PC-9 (cell line): ENCODE measurements at regions not wholly inside any gene's neighbourhood (a gene's known extent, or its start where the extent isn't known, plus 50 kb on each side); places are given as distances from the start of the nearest gene placed in this dataset.

Source experiments
- BruUV-seq: library from RNA; stranded (reverse); fragments of 400-500 nt; replicated peaks from 2 replicates; lab custom pipeline; 2021; lab: Mats Ljungman, UMichigan
- CTCF ChIA-PET: fragments of 300-600 bp; sonication (Branson Sonifier 250); formaldehyde crosslinking; loops from one replicate; lab custom pipeline; 2022; ENCODE audit warnings: antibody characterized with exemption; lab: Charles Lee
- POLR2A ChIA-PET: fragments of 300-600 bp; sonication (Branson Sonifier 250); formaldehyde crosslinking; loops from one replicate; lab custom pipeline; 2022; ENCODE audit warnings: antibody characterized with exemption; ENCODE audit not compliant: unreplicated experiment; lab: Charles Lee
- DNase-seq, 2 experiments: peaks; one replicate each; pipeline versions ENCODE4 v3.0.0 to v3.0.0-alpha.2; 2015 to 2022; ENCODE audit warnings: mixed read lengths in 1 of 2
- H2AFZ ChIP-seq: fragments of 200-600 bp; sonication (generic); 2 replicates; pipeline ENCODE4 v1.8.1; 2017; ENCODE audit warnings: antibody characterized with exemption
- H3F3A ChIP-seq: fragments of 200-600 bp; sonication (generic); 2 replicates; pipeline ENCODE4 v1.8.1; 2017; ENCODE audit warnings: antibody characterized with exemption, mild to moderate bottlenecking, low read depth; ENCODE audit not compliant: insufficient read depth
- H3K27ac ChIP-seq: fragments of 200-600 bp; sonication (generic); 2 replicates; pipeline ENCODE4 v1.6.1; 2016; ENCODE audit warnings: mixed run types
- H3K27me3 ChIP-seq: fragments of 200-600 bp; sonication (generic); 2 replicates; pipeline ENCODE4 v1.6.1; 2016; ENCODE audit warnings: low read depth, mixed run types; ENCODE audit not compliant: insufficient read depth
- H3K36me3 ChIP-seq: fragments of 200-600 bp; sonication (generic); 2 replicates; pipeline ENCODE4 v1.6.1; 2016; ENCODE audit warnings: low read depth, mixed run types
- H3K4me1 ChIP-seq: fragments of 200-600 bp; sonication (generic); replicated peaks from 2 replicates; pipeline ENCODE4 v1.6.1; 2016; ENCODE audit warnings: mixed run types; ENCODE audit not compliant: insufficient read depth
- H3K4me2 ChIP-seq: fragments of 200-600 bp; sonication (generic); 2 replicates; pipeline ENCODE4 v1.6.1; 2017; ENCODE audit warnings: mixed run types
- H3K4me3 ChIP-seq: fragments of 200-600 bp; sonication (generic); 2 replicates; pipeline ENCODE4 v1.6.1; 2016; ENCODE audit warnings: mixed run types
- H3K79me2 ChIP-seq: fragments of 200-600 bp; sonication (generic); 2 replicates; pipeline ENCODE4 v1.6.1; 2017; ENCODE audit warnings: low read depth, mixed run types
- H3K9me2 ChIP-seq: fragments of 200-600 bp; sonication (generic); 2 replicates; pipeline ENCODE4 v1.8.1; 2017; ENCODE audit warnings: mild to moderate bottlenecking; ENCODE audit not compliant: insufficient read depth
- H3K9me3 ChIP-seq: fragments of 200-600 bp; sonication (generic); 2 replicates; pipeline ENCODE4 v1.8.1; 2016; ENCODE audit warnings: low read depth; ENCODE audit not compliant: insufficient read depth
- H4K20me1 ChIP-seq: fragments of 200-600 bp; sonication (generic); 2 replicates; pipeline ENCODE4 v1.8.1; 2017; ENCODE audit not compliant: insufficient read depth
- EZH2 ChIP-seq: fragments of 200-600 bp; sonication (generic); IDR thresholded peaks from 2 replicates; pipeline ENCODE4 v1.8.0; 2017; ENCODE audit warnings: antibody characterized with exemption, low read depth
- intact Hi-C: fragments of 100-400 bp; cut with micrococcal nuclease; formaldehyde crosslinking; loops from one replicate; pipeline ENCODE4 v1.10.0; 2022; ENCODE audit not compliant: unreplicated experiment
- TF ChIP-seq, protein P1 (sequence below): fragments of 200-600 bp; sonication (generic); conservative IDR thresholded peaks from 2 replicates; pipeline ENCODE4 v1.6.1; 2017; ENCODE audit warnings: mixed run types, antibody characterized with exemption, mild to moderate bottlenecking, moderate library complexity

DNA sequence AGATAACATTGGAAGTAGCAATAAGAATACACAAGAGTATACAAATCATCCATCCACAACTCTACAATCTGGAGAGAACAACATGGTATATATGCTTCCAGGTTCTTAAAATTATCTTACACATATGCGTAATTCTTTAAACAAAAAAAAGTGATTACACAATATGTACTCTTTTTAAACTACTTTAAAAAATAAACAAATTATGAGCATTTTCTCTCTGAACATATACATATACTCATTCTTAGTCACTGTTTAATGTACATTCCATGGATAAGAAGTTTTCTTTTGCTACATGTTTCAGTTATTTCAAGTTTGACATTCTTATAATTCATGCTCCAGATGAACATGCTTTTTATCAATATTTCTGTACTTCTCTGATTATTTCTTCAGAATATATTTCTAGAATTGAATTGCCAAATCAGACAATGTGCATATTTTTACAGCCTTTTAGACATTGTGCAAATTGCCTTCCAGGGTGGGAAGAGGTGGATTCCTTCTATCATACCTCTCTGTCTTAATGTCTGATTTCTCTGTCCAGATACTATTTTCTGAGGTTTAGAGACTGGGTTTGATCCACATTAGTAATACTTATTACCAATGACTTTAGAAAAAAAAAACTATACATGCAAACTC, 551.6 kb downstream of the METTL15 start:
- H3K4me3 ChIP-seq, result no peak overlapping the region
- H3K79me2 ChIP-seq, result no peaks in the 10 kb centered on the region
- intact Hi-C loops, result no loop called here
- H3K9me2 ChIP-seq, result no peaks in the 10 kb centered on the region
- ChIA-PET CTCF (no interaction called here), POLR2A (interaction anchor here (0.6 kb wide), 2 partner anchors 10 to 120 kb away, joined by 3 to 4 read pairs; no protein-coding TSS in a partner anchor)
- H3K27me3 ChIP-seq, result no peaks in the 10 kb centered on the region
- H2AFZ ChIP-seq, result no peak overlapping the region
- no peak overlapping the region for H3K4me2 ChIP-seq
- H3K4me1 ChIP-seq, result no peaks in the 10 kb centered on the region; the same call in 1 of the 2 replicates
- H4K20me1 ChIP-seq, result no peaks in the 10 kb centered on the region
- H3K36me3 ChIP-seq, result no peaks in the 10 kb centered on the region
- no peak for DNase-seq
- no peak for TF ChIP-seq EZH2
- TF ChIP-seq, protein P1, sequence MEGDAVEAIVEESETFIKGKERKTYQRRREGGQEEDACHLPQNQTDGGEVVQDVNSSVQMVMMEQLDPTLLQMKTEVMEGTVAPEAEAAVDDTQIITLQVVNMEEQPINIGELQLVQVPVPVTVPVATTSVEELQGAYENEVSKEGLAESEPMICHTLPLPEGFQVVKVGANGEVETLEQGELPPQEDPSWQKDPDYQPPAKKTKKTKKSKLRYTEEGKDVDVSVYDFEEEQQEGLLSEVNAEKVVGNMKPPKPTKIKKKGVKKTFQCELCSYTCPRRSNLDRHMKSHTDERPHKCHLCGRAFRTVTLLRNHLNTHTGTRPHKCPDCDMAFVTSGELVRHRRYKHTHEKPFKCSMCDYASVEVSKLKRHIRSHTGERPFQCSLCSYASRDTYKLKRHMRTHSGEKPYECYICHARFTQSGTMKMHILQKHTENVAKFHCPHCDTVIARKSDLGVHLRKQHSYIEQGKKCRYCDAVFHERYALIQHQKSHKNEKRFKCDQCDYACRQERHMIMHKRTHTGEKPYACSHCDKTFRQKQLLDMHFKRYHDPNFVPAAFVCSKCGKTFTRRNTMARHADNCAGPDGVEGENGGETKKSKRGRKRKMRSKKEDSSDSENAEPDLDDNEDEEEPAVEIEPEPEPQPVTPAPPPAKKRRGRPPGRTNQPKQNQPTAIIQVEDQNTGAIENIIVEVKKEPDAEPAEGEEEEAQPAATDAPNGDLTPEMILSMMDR, result no peak
- peaks cover 4% of the 10 kb centered on the region for H3F3A ChIP-seq
- no peak overlapping the region for H3K27ac ChIP-seq
- BruUV-seq, result no TSS peak
- H3K9me3 ChIP-seq, result no peaks in the 10 kb centered on the region

DNA sequence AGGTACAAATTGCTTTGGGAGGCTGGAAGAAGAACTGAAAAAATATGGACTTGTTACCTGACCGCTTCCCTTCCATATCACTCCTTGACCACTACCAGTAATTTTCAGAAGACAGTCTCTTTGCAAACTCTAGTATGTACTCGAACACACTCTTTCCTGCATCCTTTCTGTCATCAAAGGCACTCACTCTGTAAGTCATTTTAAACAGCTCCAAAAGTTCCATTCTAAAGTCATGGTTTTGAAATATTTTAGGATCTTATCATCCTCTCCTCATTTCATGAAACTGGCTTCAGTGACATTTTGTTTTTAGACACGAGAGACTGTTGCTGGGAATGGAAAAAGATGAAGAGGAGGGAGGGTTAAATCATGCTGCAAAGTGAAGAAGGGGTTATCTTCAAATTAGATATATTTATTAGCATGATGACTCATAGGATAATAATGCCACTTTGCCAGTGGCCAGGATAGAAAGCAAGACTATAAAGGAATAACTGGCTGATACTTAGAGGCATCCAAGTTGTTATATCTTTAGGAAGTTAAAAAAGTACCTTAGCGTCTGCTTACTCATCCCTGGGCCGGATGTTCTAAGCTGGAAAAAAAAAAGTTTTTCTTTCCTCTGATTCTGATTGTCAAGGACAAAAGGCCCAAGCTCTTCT, 549.3 kb downstream of the METTL15 start:
- Histone ChIP-seq H3K27ac (no peak overlapping the region), H2AFZ (no peak overlapping the region), H3K9me3 (0 out of 2 replicates have a peak, but pooled peaks cover 4% of the 10 kb centered on the region), H3K9me2 (no peaks in the 10 kb centered on the region), H3K36me3 (no peaks in the 10 kb centered on the region), H3K4me2 (no peak overlapping the region), H3K27me3 (no peaks in the 10 kb centered on the region), H3F3A (peaks cover 4% of the 10 kb centered on the region), H3K4me3 (no peak overlapping the region), H4K20me1 (no peaks in the 10 kb centered on the region), H3K4me1 (no peaks in the 10 kb centered on the region; the same call in 1 of the 2 replicates), H3K79me2 (no peaks in the 10 kb centered on the region)
- TF ChIP-seq, protein P1, result no peak
- no peak for TF ChIP-seq EZH2
- no peak for DNase-seq
- CTCF ChIA-PET, result no interaction called here
- no TSS peak for BruUV-seq
- intact Hi-C loops, result no loop called here
- POLR2A ChIA-PET, result interaction anchor here (0.5 kb wide), 1 partner anchor 81 kb away, joined by 4 read pairs; no protein-coding TSS in a partner anchor

GRCh38 chr11:28654191-28654590, 546.0 kb downstream of the METTL15 start:
- H3K9me2 ChIP-seq, result no peaks in the 10 kb centered on the region
- H3F3A ChIP-seq, result peaks cover 4% of the 10 kb centered on the region
- H4K20me1 ChIP-seq, result no peaks in the 10 kb centered on the region
- TF ChIP-seq EZH2, result no peak
- TF ChIP-seq, protein P1, result no peak
- no peak overlapping the region for H3K27ac ChIP-seq
- no peak for DNase-seq
- H3K36me3 ChIP-seq, result no peaks in the 10 kb centered on the region
- ChIA-PET CTCF (no interaction called here), POLR2A (no interaction called here)
- intact Hi-C loops, result no loop called here
- H3K27me3 ChIP-seq, result no peaks in the 10 kb centered on the region
- peaks cover 4% of the 10 kb centered on the region; the same call in 1 of the 2 replicates for H3K9me3 ChIP-seq
- no peak overlapping the region for H3K4me3 ChIP-seq
- no TSS peak for BruUV-seq
- H3K4me1 ChIP-seq, result no peaks in the 10 kb centered on the region; the same call in 1 of the 2 replicates
- no peak overlapping the region for H3K4me2 ChIP-seq
- H2AFZ ChIP-seq, result no peak overlapping the region
- H3K79me2 ChIP-seq, result no peaks in the 10 kb centered on the region
